GM18861 (cell line): ENCODE measurements at regions not wholly inside any gene's neighbourhood (a gene's known extent, or its start where the extent isn't known, plus 50 kb on each side); places are given as distances from the start of the nearest gene placed in this dataset.
"Not testable (repeated sequence)": the region's sequence is repeated elsewhere in the genome, so short reads cannot be mapped to it uniquely, and the experiment has no call there.

Experiments used
- ATAC-seq: cut with Tn5 transposase; IDR thresholded peaks from one replicate; pipeline ENCODE4 v1.9.1; 2021; ENCODE audit not compliant: unreplicated experiment

- ATAC-seq = no peak
Measured at GRCh38 chr7:106353944-106354343, 69.2 kb upstream of the NAMPT start.

- ATAC-seq = no peak
Measured at GRCh38 chr7:106348231-106348630, 63.4 kb upstream of the NAMPT start.

GRCh38 chr7:106347229-106347833 lies 62.5 kb upstream of the NAMPT start:
- no peak for ATAC-seq

GRCh38 chr7:106346678-106347217 lies 62.0 kb upstream of the NAMPT start:
- peak; percentile 91 for ATAC-seq

GRCh38 chr7:106346167-106346677 lies 61.4 kb upstream of the NAMPT start:
- no peak for ATAC-seq

- ATAC-seq = no peak
Measured at GRCh38 chr7:106345421-106346166, 60.8 kb upstream of the NAMPT start.

GRCh38 chr7:106344861-106345260 lies 60.1 kb upstream of the NAMPT start:
- no peak for ATAC-seq

- no peak for ATAC-seq
Measured at GRCh38 chr7:106344211-106344610, 59.4 kb upstream of the NAMPT start.

GRCh38 chr7:106342049-106342448 lies 57.3 kb upstream of the NAMPT start:
- not testable (repeated sequence) for ATAC-seq

GRCh38 chr7:106340247-106340596 lies 55.4 kb upstream of the NAMPT start:
- not testable (repeated sequence) for ATAC-seq

GRCh38 chr7:106339513-106340246 lies 54.9 kb upstream of the NAMPT start:
- no peak for ATAC-seq

- ATAC-seq = no peak
Measured at GRCh38 chr7:106337754-106338153, 53.0 kb upstream of the NAMPT start.

- no peak for ATAC-seq
Measured at GRCh38 chr7:106335814-106336213, 51.0 kb upstream of the NAMPT start.
